HG03439 (cell line): ENCODE measurements at regions not wholly inside any gene's neighbourhood (a gene's known extent, or its start where the extent isn't known, plus 50 kb on each side); places are given as distances from the start of the nearest gene placed in this dataset.
"Not testable (repeated sequence)": the region's sequence is repeated elsewhere in the genome, so short reads cannot be mapped to it uniquely, and the experiment has no call there.

Source experiments
- ATAC-seq: cut with Tn5 transposase; IDR thresholded peaks from one replicate; pipeline ENCODE4 v1.9.1; 2021; ENCODE audit warnings: mild to moderate bottlenecking, moderate library complexity; ENCODE audit not compliant: unreplicated experiment

DNA sequence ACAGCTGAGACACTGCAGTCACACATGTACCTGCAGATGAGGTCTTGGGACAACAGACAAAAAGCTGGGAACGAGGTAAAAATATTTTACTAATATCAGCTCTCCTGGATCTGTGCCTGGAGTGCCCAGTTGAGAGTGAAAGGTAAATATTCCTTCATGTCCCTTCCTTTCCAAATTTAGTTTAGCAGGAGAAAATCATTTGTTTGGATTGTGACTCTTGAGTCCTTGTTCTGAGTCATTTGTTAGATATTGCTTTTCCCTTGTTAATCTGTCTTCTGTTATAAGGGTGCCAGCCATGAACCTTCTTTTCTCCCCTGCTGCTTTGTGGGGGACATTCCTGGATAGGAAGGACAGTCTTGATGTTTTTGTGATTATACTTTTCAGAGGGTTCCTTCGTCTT lies 329.2 kb downstream of the DSC3 start:
- ATAC-seq, result no peak

DNA sequence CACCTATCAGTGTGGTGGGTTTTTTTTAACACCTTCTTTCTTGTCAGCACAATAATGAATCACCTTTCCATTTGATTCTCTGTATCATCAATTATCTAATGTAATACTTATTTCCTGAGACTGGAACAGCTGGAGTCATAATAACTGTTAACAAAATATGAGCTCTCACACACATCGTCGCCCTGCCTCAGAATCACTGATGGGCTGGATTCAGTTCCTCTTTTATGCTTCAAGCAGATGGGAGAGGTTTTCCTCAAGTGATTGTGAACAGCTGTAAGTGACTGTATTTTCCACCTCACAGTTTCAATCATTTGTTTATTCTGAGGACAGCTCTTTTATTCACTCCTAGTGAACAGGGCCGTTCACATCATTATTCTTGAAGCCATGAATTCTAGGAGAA lies 330.2 kb downstream of the DSC3 start:
- ATAC-seq, result peak; percentile 70

DNA sequence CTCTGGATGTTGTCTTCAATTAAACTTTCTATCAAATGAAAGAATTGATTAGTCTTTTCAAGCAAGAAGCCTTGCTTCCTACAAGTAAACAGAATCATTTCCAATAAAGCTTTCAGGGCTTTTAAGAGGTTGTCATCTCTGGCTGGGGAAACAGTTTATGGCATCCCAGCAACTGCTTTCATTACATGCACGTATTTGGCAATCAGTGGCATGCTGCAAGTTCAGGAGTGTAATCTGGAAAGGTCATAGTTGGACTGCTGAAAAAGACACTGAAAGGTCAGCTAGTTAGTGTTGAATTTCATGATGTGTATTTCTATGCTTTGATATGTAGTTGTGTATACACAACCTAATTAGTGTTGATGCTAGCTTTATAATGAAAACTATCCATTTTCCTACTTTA lies 332.9 kb downstream of the DSC3 start:
- ATAC-seq, result no peak

DNA sequence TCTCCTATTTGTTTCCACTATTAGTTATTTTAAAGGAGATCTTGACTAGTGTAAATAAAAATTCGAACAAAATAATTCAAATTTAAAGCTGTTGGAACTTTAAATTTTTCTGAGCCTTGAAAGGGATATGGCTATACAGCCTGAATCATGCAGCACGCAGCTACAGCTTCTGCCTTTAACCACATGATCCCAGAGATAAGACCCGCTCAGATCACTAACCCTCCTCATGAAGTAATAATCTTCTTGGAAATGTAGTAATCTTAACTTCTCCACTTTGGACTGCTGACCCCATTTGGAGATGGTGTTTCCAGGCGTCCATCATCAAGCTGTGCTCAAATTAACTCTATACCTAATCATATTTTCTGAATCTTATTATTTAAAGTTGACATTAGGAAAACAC lies 336.6 kb downstream of the DSC3 start:
- no peak for ATAC-seq

DNA sequence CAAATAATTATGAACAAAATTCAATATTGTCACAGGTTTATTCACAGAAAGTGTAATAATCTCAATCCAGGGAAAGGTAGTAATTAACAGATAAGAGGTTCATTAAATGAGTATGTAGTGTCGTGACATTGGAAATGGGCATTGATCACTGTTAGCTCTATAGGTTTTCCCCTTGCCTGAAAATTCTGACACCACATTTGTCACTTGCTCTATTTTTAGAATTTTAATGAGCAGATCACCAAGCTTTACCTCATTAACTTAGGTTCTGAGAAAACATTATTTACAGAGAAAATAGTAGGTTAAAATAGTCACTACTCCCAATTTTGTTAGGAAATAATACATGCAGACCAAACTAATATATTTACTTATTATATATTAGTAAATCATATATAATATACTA lies 344.0 kb downstream of the DSC3 start:
- no peak for ATAC-seq

DNA sequence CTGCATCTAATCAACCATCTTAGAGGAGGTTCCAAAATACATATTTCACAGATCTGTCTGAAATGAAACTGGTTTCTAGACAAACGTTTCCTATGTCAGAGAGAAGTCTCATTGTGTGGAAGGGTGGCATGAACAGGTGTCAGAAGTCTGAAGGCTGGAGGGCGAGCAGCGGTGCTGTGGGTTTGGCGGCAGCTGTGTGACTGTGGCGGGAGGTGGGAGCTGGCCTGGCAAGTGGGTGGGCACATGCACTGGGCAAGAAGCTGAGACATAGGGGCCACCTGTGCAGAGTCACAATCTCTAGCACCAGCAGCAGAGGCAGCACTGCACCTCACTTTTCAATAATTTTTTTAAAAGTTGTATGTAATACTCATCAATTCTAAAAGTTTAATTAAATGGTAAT lies 346.3 kb downstream of the DSC3 start:
- ATAC-seq, result no peak

DNA sequence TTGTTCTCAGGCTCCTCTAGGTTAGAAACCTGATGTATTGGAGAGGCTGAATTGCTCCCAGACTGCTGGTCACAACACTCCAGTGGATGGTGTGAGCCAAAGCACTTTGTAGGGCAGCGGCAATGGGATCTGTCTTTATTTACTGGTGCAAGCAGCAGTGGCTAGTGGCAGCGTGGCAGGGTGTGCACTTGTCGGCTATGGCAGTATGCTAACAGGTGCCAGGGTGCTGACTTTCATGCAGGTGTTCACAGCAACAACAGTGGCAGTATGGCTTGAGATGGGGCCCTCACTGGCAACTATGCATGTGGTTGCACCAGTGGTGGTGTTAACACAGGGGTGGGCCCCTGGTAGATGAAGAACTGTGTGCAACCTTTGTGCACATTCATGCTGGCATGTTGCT lies 347.8 kb downstream of the DSC3 start:
- ATAC-seq, result no peak

DNA sequence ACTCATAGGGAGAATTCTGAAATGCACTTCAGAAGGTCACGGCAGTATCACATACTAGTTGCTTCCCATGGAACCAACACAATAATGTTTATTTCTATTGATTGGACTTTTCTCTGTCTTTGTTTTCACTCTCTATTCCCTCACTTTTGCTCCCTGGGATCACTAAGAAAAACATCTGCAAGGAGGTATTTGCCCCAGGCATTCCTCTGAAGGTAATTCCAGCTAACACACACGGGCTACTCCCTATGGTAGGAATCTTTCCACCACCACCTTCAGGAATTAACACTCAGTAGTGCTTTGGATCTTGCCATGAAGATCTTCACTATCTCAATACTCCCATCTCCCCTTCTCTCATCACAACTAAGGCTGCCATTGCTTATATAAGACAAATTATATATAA lies 353.3 kb downstream of the DSC3 start:
- no peak for ATAC-seq

DNA sequence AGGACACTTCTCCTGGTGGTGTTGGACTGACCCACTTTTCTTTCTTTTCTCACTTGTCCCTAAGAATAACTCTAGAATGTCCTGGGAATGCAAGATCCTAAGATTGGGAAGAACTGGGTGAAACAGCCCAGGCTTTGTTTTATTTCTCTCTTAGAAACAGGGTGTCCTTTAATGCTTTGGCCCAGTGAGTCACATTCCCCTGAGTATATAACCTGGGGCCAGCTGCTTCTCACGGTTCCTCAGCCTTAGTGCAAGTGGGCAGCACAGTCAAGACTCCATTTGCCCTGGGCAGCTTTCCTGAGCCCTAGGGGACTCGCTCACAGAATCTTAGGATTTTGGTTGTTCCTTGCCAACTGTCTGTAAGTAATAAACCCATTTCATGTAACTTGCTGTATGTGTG lies 355.0 kb downstream of the DSC3 start:
- ATAC-seq, result no peak

DNA sequence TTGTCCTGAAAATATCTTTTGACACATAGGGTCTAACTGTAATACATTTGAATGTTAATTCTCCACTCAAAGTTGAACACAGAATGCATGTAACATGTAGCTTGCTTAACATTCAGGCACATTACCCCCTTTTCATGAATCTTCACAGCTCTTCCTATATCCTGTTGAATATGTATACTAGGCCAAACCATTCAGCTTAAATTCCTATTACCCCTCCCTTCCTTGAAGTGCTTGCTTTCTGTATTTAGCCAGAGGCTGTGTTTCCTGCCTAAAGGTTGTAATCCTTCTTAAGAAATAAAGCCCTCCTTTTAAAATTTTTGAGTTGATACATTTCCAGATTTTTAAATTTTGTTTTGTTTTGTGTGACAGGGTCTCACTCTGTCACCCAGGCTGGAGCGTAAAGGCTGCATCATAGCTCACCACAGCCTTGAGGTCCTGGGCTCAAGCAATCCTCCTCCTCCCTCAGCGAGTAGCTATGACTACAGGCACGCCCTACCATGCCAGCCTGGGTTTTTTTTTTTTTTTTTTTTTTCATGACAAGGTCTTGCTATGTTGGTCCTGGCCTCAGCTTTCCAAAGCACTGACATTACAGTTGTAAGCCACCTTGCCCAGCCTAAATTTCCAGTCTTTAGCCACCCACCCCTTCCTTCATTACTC lies 357.6 kb downstream of the DSC3 start:
- ATAC-seq, result no peak

DNA sequence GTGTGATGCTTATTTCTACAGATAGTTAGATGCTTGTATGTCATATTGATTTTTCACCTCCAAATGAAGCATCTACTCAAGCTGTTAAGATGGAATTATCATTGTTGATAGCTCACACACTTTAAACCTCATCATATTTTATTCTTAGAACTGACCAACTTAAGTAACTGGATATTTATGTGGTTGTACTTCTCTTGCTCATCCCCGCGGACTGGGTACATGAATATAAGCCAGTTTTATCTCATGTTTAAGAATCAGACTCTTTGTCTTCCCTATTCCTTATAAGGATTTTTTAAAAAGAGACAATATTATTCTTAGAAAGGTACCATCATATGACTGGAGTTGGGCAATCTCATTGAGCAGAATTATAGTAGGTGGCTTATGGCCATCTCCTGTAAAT lies 358.7 kb downstream of the DSC3 start:
- ATAC-seq, result no peak

DNA sequence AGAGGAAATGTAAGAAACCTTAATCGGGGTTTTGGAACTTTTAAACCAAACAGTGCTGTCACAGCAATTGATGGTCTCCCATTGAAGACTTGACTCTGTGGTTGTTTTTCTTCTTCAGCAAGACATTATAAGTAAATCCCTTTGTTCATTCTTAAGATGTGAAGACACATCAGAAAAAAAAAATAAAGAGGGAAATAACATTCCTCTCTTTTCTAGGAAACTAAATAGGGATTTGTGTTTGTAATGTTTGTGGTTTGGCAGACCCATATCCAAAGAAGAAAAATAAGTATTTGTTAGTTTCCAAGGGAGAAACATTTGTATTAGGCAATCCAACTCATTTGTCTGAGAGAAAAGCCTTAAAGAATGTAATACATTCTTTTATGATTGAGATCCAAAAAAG lies 359.9 kb downstream of the DSC3 start:
- no peak for ATAC-seq

DNA sequence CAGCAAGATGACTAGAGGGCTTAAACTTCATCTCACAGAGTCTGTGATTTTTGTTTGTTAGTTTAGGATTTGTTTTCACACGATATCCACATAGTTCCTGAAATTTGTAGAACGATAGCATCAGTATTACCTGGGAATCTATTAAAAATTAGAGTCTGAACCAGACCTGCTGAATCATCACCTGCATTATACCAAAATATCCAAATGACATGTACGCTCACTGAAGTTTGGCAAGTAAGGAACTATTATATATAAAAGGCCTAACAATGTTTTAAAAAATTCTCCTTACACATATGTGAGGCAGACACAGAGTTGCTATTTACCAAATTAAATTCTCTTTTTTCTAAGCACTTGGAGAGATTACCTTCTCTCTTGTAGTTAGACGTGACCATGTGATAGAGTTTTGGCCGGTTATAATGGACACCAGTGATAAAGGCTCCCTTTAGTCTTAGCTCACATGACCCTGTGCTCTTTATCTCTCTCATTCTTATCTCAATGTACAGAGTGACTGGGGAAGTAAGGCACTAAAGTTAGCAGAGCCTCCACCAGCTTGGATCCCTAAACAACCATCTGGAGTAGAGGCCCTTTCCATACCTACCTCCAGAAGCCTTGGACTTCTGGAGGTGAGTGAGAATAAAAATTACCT lies 363.1 kb downstream of the DSC3 start:
- no peak for ATAC-seq

DNA sequence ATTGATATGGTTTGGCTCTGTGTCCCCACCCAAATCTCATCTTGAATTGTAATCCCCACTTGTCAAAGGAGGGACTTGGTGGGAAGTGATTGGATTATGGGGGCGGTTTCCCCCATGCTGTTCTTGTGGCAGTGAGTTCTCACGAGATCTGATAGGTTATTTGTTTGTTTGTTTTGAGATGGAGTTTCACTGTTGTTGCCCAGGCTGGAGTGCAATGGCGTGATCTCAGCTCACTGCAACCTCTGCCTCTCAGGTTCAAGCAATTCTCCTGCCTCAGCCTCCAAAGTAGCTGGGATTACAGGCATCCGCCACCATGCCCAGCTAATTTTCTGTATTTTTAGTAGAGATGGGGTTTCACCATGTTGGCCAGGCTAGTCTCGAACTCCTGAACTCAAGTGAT lies 364.7 kb downstream of the DSC3 start:
- ATAC-seq, result not testable (repeated sequence)

DNA sequence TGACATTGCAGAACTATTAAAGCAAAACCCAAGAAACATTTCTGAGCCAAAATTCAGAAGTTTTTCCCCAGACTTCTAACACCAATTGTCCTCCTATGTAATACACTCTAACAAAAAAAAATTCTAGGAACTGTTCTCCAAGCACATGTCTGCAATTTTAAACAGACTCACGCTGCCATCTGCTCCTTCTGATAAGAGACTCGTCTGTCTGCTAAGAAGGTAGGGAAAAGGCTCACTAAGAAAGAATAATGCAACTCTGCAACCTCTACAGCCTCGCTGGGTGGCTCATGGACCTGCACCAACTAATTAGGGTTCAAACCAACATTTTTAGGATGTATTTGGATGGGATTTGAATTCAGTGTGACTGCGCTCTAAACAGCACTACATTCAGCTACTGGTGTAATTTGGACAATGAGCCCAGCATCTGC lies 366.5 kb downstream of the DSC3 start:
- no peak for ATAC-seq

DNA sequence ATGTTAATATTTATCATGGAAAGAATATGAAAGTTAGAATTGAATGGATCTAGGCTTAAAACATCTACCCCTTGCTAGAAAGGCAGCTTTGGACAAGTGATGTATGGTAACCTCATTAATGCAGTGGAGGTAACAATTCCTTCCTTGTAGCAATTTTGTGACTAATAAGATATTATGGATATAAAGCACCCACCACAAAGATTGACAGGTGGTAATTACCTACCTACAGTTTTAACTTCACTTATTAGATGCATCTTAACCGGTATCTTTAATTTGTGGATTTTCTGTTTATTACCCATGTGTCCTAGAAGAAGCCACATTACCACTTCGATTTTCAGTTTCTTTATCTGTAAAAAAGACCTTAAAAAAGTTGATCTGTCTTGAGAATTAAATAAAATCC lies 367.0 kb downstream of the DSC3 start:
- ATAC-seq, result no peak

DNA sequence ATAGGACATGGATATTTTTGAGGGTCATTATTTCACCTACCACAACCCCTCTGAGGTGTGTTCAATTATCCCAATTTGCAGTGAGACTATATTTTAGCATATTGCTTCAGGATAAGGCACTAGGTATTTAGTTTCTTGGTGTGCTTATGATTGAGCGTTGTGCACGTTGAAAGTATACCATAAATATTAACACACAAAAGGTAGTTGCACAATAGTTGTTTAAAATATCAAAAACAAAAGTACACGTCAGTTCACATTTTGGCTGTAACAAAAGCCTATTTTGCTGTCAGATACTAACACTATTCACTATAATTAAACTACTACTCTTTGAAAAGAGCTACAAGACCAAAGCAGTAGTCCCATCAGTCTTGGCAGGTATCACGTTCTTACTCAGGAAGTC lies 367.5 kb downstream of the DSC3 start:
- ATAC-seq, result no peak

DNA sequence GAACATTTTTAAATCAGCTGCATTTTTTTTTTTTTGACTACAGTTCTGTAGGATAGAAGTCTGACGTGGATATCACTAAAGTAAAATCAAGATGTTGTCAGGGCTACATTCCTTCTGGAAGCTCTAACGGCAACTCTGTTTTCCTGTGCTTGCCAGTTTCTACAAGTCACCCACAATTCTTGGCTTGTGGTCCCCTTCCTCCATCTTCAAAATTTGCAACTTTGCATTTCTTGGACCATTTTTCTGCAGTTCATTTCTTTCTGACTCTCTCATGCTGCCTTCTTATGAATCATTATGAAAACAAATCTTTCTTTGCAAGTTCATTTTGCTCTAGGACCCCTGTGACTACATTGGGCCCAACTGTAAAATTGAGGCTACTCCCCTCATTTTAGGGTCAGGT lies 367.9 kb downstream of the DSC3 start:
- ATAC-seq, result no peak

DNA sequence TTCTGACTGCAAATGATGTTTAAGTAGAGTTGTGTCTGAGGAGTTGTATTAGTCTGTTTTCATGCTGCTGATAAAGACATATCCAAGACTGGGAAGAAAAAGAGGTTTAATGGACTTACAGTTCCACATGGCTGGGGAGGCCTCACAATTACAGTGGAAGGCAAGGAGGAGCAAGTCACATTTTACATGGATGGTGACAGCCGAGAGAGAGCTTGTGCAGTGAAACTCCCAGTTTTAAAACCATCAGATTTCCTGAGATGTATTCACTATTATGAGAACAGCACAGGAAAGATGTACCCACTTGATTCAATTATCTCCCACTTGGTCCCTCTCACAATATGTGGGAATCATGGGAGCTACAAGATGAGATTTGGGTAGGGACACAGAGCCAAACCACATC lies 370.1 kb downstream of the DSC3 start:
- not testable (repeated sequence) for ATAC-seq

DNA sequence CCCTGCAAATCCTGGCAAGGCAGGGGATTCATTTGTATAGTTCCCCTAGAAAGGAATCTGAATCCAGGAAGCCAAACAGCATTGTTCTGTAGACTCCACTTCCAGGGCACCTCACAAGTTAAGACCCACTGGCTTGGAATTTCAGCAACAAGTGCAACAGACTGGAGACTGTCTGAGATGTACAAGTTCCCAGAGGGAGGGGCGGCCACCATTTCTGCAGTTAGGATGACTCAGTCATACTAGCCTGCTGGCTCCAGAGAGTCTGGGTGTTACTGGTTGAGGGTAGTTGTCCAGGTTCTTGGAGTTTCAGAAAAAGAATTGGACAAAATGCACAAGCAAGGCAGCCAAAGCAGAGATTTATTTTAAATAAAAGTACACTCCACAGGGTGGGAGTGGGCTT lies 384.2 kb downstream of the DSC3 start:
- no peak for ATAC-seq

DNA sequence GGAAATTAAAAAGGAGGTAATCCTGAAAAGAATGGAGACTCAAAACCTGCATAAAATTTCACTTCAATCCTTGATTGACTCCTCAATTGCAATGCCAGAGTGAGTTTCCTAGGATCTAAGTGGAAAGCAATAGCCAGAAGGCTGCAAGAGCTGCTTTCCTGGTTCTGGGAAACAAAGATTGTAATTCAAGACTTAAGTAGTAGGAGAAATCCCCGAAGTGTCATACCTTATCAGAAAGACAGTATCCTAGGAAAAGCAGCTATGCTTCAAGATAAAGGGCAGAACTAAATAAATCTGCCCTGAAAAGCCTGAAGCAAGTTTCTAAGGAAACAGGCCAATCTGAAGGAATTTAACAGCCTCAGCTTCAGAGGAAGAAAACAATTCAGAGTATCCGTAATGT lies 390.2 kb downstream of the DSC3 start:
- ATAC-seq, result no peak

DNA sequence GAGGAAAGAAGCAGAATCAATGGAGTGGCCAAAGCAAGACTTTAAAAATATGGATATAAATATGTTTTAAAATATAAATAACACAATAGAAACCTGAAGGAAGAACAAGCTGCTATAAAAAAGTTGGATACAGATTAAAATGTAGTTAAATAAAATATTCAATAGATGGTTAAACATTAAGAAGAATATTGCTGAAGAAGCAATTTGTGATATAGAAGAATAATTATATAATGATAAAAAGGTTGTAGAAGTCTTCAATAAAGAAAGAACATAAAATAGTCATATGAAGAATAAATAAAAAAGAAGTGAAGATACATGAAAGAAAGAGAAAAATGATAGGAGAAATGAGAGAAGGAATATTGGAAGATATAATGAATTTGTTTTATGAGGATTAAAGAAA lies 392.0 kb downstream of the DSC3 start:
- ATAC-seq, result no peak

DNA sequence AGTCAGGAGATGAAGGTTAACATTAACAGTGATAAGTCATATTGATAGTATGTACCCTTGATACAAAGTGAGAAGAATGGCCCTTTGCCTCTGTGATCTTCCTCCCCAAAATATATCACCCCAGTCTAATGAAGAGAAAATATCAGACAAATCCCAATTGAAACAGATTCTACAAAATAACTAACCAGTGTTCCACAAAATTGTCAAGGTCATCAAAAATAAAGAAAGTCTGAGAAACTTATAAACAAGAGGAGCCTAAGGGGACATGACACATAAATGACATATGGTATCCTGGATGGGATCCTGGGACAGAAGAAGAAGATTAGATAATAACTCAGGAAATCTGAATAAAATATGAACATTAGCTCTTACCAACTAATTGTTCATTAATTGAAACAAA lies 398.4 kb downstream of the DSC3 start:
- no peak for ATAC-seq
